ENCODE measurements at regions not wholly inside any gene's neighbourhood (a gene's known extent, or its start where the extent isn't known, plus 50 kb on each side); places are given as distances from the start of the nearest gene placed in this dataset.
A peak's percentile ranks its signal among the peaks of the same experiment; 100 is the strongest.
"Not testable (repeated sequence)": the region's sequence is repeated elsewhere in the genome, so short reads cannot be mapped to it uniquely, and the experiment has no call there.

GRCh38 chr7:356087-356486 is 66.1 kb downstream of the FOXL3 start:
- no peak for DNase-seq (ENCODE audit: insufficient read length, low spot score)
- FAIRE-seq, result no peak

GRCh38 chr7:356691-357462 is 66.9 kb downstream of the FOXL3 start:
- peak; percentile 44 for FAIRE-seq
- no peak for DNase-seq (ENCODE audit: insufficient read length, low spot score)

GRCh38 chr7:357531-358209 is 67.7 kb downstream of the FOXL3 start:
- no peak for FAIRE-seq

GRCh38 chr7:358352-358751 is 68.4 kb downstream of the FOXL3 start:
- FAIRE-seq (no peak), DNase-seq (ENCODE audit: insufficient read length, low spot score) (no peak)

More at GRCh38 chr7:357531-358209, 67.7 kb downstream of the FOXL3 start:
- DNase-seq (ENCODE audit: insufficient read length, low spot score), result no peak

GRCh38 chr7:359226-359765 is 69.3 kb downstream of the FOXL3 start:
- DNase-seq (ENCODE audit: insufficient read length, low spot score), result no peak
- no peak for FAIRE-seq

- FAIRE-seq (no peak), DNase-seq (ENCODE audit: insufficient read length, low spot score) (no peak)
Measured at GRCh38 chr7:359766-360361, 69.9 kb downstream of the FOXL3 start.

GRCh38 chr7:360454-361100 is 70.6 kb downstream of the FOXL3 start:
- DNase-seq (ENCODE audit: insufficient read length, low spot score) (no peak), FAIRE-seq (no peak)

GRCh38 chr7:361182-361581 is 71.2 kb downstream of the FOXL3 start:
- FAIRE-seq, result not testable (repeated sequence)

GRCh38 chr7:361680-362401 is 71.9 kb downstream of the FOXL3 start:
- peak; percentile 71 for FAIRE-seq
- DNase-seq (ENCODE audit: insufficient read length, low spot score), result no peak

More at GRCh38 chr7:361182-361581, 71.2 kb downstream of the FOXL3 start:
- DNase-seq (ENCODE audit: insufficient read length, low spot score), result not testable (repeated sequence)

GRCh38 chr7:362402-363096 is 72.6 kb downstream of the FOXL3 start:
- DNase-seq (ENCODE audit: insufficient read length, low spot score), result no peak
- peak; percentile 20 for FAIRE-seq

GRCh38 chr7:363626-364025 is 73.7 kb downstream of the FOXL3 start:
- DNase-seq (ENCODE audit: insufficient read length, low spot score) (no peak), FAIRE-seq (no peak)

GRCh38 chr7:364536-364935 is 74.6 kb downstream of the FOXL3 start:
- FAIRE-seq (no peak), DNase-seq (ENCODE audit: insufficient read length, low spot score) (no peak)

- FAIRE-seq (no peak), DNase-seq (ENCODE audit: insufficient read length, low spot score) (no peak)
Measured at GRCh38 chr7:365593-365992, 75.6 kb downstream of the FOXL3 start.

GRCh38 chr7:366161-366803 is 76.3 kb downstream of the FOXL3 start:
- DNase-seq (ENCODE audit: insufficient read length, low spot score), result peak; percentile 82

GRCh38 chr7:367351-367901 is 77.5 kb downstream of the FOXL3 start:
- FAIRE-seq, result no peak
- no peak for DNase-seq (ENCODE audit: insufficient read length, low spot score)

More at GRCh38 chr7:366161-366803, 76.3 kb downstream of the FOXL3 start:
- FAIRE-seq, result peak; percentile 94

GRCh38 chr7:368651-369475 is 78.9 kb downstream of the FOXL3 start:
- FAIRE-seq, result no peak
- DNase-seq (ENCODE audit: insufficient read length, low spot score), result no peak

- no peak for DNase-seq (ENCODE audit: insufficient read length, low spot score)
- no peak for FAIRE-seq
Measured at GRCh38 chr7:369476-370258, 79.7 kb downstream of the FOXL3 start.

All from HTR-8/SVneo (cell line).